Lung (tissue), 11 donors: ENCODE measurements at regions not wholly inside any gene's neighbourhood (a gene's known extent, or its start where the extent isn't known, plus 50 kb on each side); places are given as distances from the start of the nearest gene placed in this dataset.

ENCODE experiments used
- ATAC-seq: fragments of 200-7000 bp; cut with Tn5 transposase; one replicate; pipeline ENCODE4 v1.9.1; 2020; ENCODE audit warnings: moderate number of reproducible peaks; ENCODE audit not compliant: insufficient read depth, low FRiP score
- DNase-seq, 3 donors: peaks; one replicate each; pipeline ENCODE4 v3.0.0-alpha.2; 2013 to 2017
- H3K27ac ChIP-seq, 2 donors: one replicate each; pipeline ENCODE4 v1.5.1; 2013; ENCODE audit warnings: mild to moderate bottlenecking in 2 of 2, moderate library complexity in 2 of 2, control low read depth in 1 of 2, inconsistent platforms in 1 of 2, low read depth in 1 of 2, low read length in 1 of 2
- H3K27me3 ChIP-seq, 3 donors: one replicate each; pipeline ENCODE4 v1.5.1; 2013; ENCODE audit warnings: low read length in 2 of 3; ENCODE audit not compliant: control insufficient read depth in 3 of 3, insufficient read depth in 3 of 3
- H3K36me3 ChIP-seq, 4 donors: one replicate each; pipeline ENCODE4 v1.5.1; 2013; ENCODE audit warnings: low read length in 4 of 4, mild to moderate bottlenecking in 1 of 4, moderate library complexity in 1 of 4; ENCODE audit not compliant: control insufficient read depth in 4 of 4, insufficient read depth in 4 of 4
- H3K4me1 ChIP-seq, 5 donors: one replicate each; pipeline ENCODE4 v1.5.1; 2013; ENCODE audit warnings: low read length in 5 of 5, mild to moderate bottlenecking in 2 of 5, moderate library complexity in 1 of 5; ENCODE audit not compliant: control insufficient read depth in 5 of 5, insufficient read depth in 5 of 5
- H3K4me3 ChIP-seq: one replicate; pipeline ENCODE4 v1.5.1; 2013; ENCODE audit warnings: mild to moderate bottlenecking, control low read depth, moderate library complexity
- H3K9ac ChIP-seq, 2 donors: one replicate each; pipeline ENCODE4 v1.5.1; 2013; ENCODE audit warnings: low read length in 2 of 2, control low read depth in 1 of 2; ENCODE audit not compliant: insufficient read depth in 1 of 2
- H3K9me3 ChIP-seq, 4 donors: one replicate each; pipeline ENCODE4 v1.5.1; 2013; ENCODE audit warnings: low read length in 3 of 4, mild to moderate bottlenecking in 1 of 4, moderate library complexity in 1 of 4; ENCODE audit not compliant: control insufficient read depth in 4 of 4, insufficient read depth in 3 of 4
- WGBS, 2 donors: extraction: QIAGEN DNeasy Blood & Tissue Kit; methylation state at CpG; one replicate each; pipeline ENCODE4 v1.1.7; 2013; 5-methylcytosine and 5-hydroxymethylcytosine counted together
- TF ChIP-seq, protein P1 (sequence below): IDR thresholded peaks from 2 replicates; pipeline ENCODE4 v1.5.1; 2012; ENCODE audit warnings: mild to moderate bottlenecking; ENCODE audit errors: control extremely low read depth, extremely low read depth
- donor health status: control.
- donor health status: control.
- donor health status: Bipolar disorder and iron deficiency.
- donor health status: healthy.
- donor health status: DM: yes; HTN: yes; CAD: no.

DNA sequence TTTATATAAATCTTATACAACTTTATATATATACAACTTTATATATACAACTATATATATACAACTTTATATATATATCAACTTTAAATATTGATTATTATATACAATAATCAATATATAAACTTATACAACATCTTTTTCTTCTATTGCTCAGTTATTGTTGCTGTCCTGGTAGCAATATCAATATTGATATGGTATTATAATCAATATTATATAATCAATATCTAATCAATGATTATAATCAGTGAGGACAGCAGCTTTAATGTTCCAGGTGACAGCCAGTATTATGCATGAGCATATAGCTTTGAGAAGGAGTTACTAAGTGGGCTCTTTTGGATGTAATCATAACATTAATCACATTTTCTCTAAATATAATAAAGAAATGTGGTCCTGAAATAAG, 242.3 kb upstream of the SOX11 start:
- Histone ChIP-seq H3K36me3 (no peaks in the 10 kb centered on the region), H3K27ac (no peak overlapping the region), H3K27me3 (no peaks in the 10 kb centered on the region), H3K9me3 (peaks cover 0 to 1% (median 0%) of the 10 kb centered on the region in 4 donors), H3K4me3 (no peak overlapping the region), H3K9ac (no peak overlapping the region), H3K4me1 (peaks cover 0 to 10% (median 0%) of the 10 kb centered on the region in 5 donors)
- TF ChIP-seq, protein P1, sequence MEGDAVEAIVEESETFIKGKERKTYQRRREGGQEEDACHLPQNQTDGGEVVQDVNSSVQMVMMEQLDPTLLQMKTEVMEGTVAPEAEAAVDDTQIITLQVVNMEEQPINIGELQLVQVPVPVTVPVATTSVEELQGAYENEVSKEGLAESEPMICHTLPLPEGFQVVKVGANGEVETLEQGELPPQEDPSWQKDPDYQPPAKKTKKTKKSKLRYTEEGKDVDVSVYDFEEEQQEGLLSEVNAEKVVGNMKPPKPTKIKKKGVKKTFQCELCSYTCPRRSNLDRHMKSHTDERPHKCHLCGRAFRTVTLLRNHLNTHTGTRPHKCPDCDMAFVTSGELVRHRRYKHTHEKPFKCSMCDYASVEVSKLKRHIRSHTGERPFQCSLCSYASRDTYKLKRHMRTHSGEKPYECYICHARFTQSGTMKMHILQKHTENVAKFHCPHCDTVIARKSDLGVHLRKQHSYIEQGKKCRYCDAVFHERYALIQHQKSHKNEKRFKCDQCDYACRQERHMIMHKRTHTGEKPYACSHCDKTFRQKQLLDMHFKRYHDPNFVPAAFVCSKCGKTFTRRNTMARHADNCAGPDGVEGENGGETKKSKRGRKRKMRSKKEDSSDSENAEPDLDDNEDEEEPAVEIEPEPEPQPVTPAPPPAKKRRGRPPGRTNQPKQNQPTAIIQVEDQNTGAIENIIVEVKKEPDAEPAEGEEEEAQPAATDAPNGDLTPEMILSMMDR: no peak
- ATAC-seq: no peak
- no peak for DNase-seq

DNA sequence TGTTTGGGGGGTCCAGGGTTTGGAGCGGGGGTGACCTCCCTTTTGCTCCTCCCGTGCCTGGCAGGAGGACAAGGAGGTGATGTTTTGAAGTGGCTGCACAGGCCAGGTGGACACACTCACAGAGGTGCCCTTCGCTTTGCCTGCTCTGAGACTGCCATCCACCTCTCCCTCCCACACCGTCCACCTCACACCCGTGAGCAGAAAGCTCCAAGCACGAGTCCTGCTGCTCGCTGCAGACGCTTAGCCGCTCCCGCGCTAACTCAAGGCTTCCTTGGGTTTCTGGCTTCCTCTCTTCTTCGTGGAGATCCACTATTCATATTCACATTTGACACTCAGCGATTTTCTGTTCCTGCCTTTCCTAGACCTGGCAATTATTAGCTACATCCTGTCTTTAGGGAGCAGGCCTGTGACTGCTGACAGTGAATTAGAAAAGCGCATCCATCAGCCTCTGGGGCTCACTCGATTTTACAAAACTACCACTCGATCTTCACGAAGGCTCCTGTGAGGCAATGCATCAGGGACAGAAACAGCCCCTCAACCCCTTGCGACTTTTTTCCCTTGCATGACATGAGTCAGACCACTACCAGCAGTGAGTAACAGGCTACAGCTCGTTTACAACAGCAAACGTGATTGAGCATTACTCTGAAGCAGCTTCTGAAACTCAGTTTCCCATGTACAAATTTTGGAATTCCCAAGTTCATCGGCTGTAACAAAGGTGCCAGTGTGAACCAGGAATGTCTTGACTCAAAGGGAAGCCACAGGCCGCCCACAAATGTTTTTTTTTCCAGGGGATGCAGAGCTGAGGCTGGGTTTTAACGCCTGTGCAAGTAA, 238.7 kb upstream of the SOX11 start:
- peak in 2 of 3 donors; percentile 21 to 30 for DNase-seq

DNA sequence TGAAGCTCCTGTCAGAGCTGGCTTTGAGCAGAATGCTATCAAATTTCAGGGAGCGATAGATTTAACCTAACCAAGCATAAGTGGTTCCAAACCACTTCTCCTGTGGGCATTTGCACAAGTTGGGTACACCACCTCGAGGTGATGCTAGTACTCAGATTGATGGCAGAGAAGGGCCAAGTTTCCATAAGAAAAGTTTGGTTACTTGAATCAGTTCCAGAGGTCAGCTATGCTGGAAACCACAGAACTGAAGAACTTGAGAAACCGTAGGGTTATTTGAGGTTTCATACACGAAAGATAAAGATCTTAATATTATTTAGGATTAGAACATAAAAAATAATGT, 238.2 kb upstream of the SOX11 start:
- DNase-seq (no peak), ATAC-seq (no peak)
- WGBS, 2 donors: 60 to 72% methylated on average over 4 of the region's 4 CpGs
- no peaks in the 10 kb centered on the region for H3K27me3 ChIP-seq
- no peaks in the 10 kb centered on the region for H3K9me3 ChIP-seq
- peaks cover 0 to 10% (median 0%) of the 10 kb centered on the region in 5 donors for H3K4me1 ChIP-seq
- no peak overlapping the region for H3K9ac ChIP-seq
- H3K4me3 ChIP-seq: no peak overlapping the region
- H3K27ac ChIP-seq: no peak overlapping the region
- TF ChIP-seq, protein P1: no peak
- H3K36me3 ChIP-seq: no peaks in the 10 kb centered on the region

More for the DNA sequence above, 238.7 kb upstream of the SOX11 start:
- WGBS, 2 donors: 56 to 72% methylated on average over 23 of the region's 23 CpGs
- Histone ChIP-seq H3K9me3 (no peaks in the 10 kb centered on the region), H3K4me3 (no peak overlapping the region), H3K9ac (no peak overlapping the region), H3K27me3 (no peaks in the 10 kb centered on the region), H3K27ac (no peak overlapping the region), H3K36me3 (no peaks in the 10 kb centered on the region), H3K4me1 (peaks cover 0 to 10% (median 0%) of the 10 kb centered on the region in 5 donors)
- TF ChIP-seq, protein P1: no peak
- ATAC-seq: no peak
